ENCODE measurements at regions not wholly inside any gene's neighbourhood (a gene's known extent, or its start where the extent isn't known, plus 50 kb on each side); places are given as distances from the start of the nearest gene placed in this dataset.

- no peak overlapping the region for H3K4me2 ChIP-seq (ENCODE audit: low read length)
- H3K9ac ChIP-seq (ENCODE audit: low read length): no peak overlapping the region
- H3K9me3 ChIP-seq (ENCODE audit: low read length): no peaks in the 10 kb centered on the region
- H3K79me2 ChIP-seq (replicated peaks; ENCODE audit: insufficient read depth, low read length): no peaks in the 10 kb centered on the region
- H3K27ac ChIP-seq (ENCODE audit: low read length): no peak overlapping the region
- H3K27me3 ChIP-seq (ENCODE audit: insufficient read depth, low read depth, low read length): no peaks in the 10 kb centered on the region
- no peak overlapping the region for H2AFZ ChIP-seq (ENCODE audit: low read depth, low read length)
- H3K36me3 ChIP-seq (ENCODE audit: insufficient read depth, low read length): no peaks in the 10 kb centered on the region
- no peaks in the 10 kb centered on the region for H3K9me2 ChIP-seq (ENCODE audit: insufficient read depth, low read length)
- H3K4me3 ChIP-seq (ENCODE audit: low read length): no peak overlapping the region
- H3F3A ChIP-seq (ENCODE audit: insufficient read depth, low read length, poor library complexity, severe bottlenecking): no peaks in the 10 kb centered on the region
- TF ChIP-seq EZH2 (IDR thresholded peaks at IDR 0.05; ENCODE audit: borderline replicate concordance, insufficient read depth, low read length, poor library complexity, severe bottlenecking): no peak
- no peak for TF ChIP-seq REST (IDR thresholded peaks at IDR 0.05; ENCODE audit: borderline replicate concordance)
- H4K20me1 ChIP-seq (ENCODE audit: insufficient read depth): no peaks in the 10 kb centered on the region
Observed at GRCh38 chr2:60097298-60097697, 456.2 kb downstream of the BCL11A start.

GRCh38 chr2:60096556-60096955 lies 456.9 kb downstream of the BCL11A start:
- Histone ChIP-seq H3K9me2 (ENCODE audit: insufficient read depth, low read length) (no peaks in the 10 kb centered on the region), H4K20me1 (ENCODE audit: insufficient read depth) (no peaks in the 10 kb centered on the region), H3K27me3 (ENCODE audit: insufficient read depth, low read depth, low read length) (no peaks in the 10 kb centered on the region), H3K79me2 (replicated peaks; ENCODE audit: insufficient read depth, low read length) (no peaks in the 10 kb centered on the region), H3K4me3 (ENCODE audit: low read length) (no peak overlapping the region), H3K9me3 (ENCODE audit: low read length) (no peaks in the 10 kb centered on the region), H3K9ac (ENCODE audit: low read length) (no peak overlapping the region), H2AFZ (ENCODE audit: low read depth, low read length) (no peak overlapping the region), H3K27ac (ENCODE audit: low read length) (no peak overlapping the region), H3F3A (ENCODE audit: insufficient read depth, low read length, poor library complexity, severe bottlenecking) (no peaks in the 10 kb centered on the region), H3K4me2 (ENCODE audit: low read length) (no peak overlapping the region), H3K36me3 (ENCODE audit: insufficient read depth, low read length) (no peaks in the 10 kb centered on the region)
- no peak for TF ChIP-seq EP300 (conservative IDR thresholded peaks at IDR 0.05; ENCODE audit: poor library complexity, severe bottlenecking)
- TF ChIP-seq TAF1 (IDR thresholded peaks at IDR 0.05; ENCODE audit: low read depth): no peak
- TF ChIP-seq RAD21 (conservative IDR thresholded peaks at IDR 0.05): no peak
- TF ChIP-seq POLR2AphosphoS5 (IDR thresholded peaks at IDR 0.05): no peak
- TF ChIP-seq CTCF (IDR thresholded peaks at IDR 0.05; ENCODE audit: poor library complexity, severe bottlenecking): no peak
- TF ChIP-seq MXI1 (conservative IDR thresholded peaks at IDR 0.05; ENCODE audit: poor library complexity, severe bottlenecking): no peak
- TF ChIP-seq REST (IDR thresholded peaks at IDR 0.05; ENCODE audit: borderline replicate concordance): no peak
- TF ChIP-seq EZH2 (IDR thresholded peaks at IDR 0.05; ENCODE audit: borderline replicate concordance, insufficient read depth, low read length, poor library complexity, severe bottlenecking): no peak
- TF ChIP-seq SMC3 (conservative IDR thresholded peaks at IDR 0.05; ENCODE audit: poor library complexity): no peak
